HepG2 (cell line): ENCODE measurements at regions not wholly inside any gene's neighbourhood (a gene's known extent, or its start where the extent isn't known, plus 50 kb on each side); places are given as distances from the start of the nearest gene placed in this dataset.

Source experiments
- ATAC-seq: fragments of 200-7000 bp; cut with Tn5 transposase; 3 replicates; pipeline ENCODE4 v1.9.1; 2020; ENCODE audit warnings: mild to moderate bottlenecking, moderate library complexity
- BruUV-seq: library from RNA; stranded (reverse); fragments of 400-500 nt; replicated peaks from 2 replicates; lab custom pipeline; 2021; lab: Mats Ljungman, UMichigan
- CTCF ChIA-PET: fragments of 300-600 bp; formaldehyde crosslinking; extraction: SDS; loops from one replicate; lab custom pipeline; 2021; ENCODE audit warnings: low total read pairs, inconsistent platforms, low intra/inter-chr PET ratio; lab: Yijun Ruan, JAX
- POLR2A ChIA-PET: fragments of 350-600 bp; sonication (Branson Sonifier 250); formaldehyde crosslinking; loops from one replicate; lab custom pipeline; 2020; ENCODE audit warnings: antibody characterized with exemption, inconsistent platforms; lab: Yijun Ruan, JAX
- DNase-seq: peaks from one replicate; pipeline ENCODE4 v3.0.0-alpha.2; 2015; ENCODE audit warnings: low spot score
- FAIRE-seq: peaks from 3 replicates; lab custom pipeline; 2011; peaks lifted over from hg19 to GRCh38; lab: Jason Lieb, UNC
- H2AFZ ChIP-seq: one replicate; pipeline ENCODE4 v1.6.1; 2011; ENCODE audit warnings: low read length, inconsistent platforms
- H3K27ac ChIP-seq: fragments of 300-600 bp; 3 replicates; pipeline ENCODE4 v1.8.0; 2011; ENCODE audit warnings: mixed run types, mild to moderate bottlenecking, mixed read lengths, low read length, inconsistent platforms; ENCODE audit not compliant: insufficient read depth; ENCODE audit errors: extremely low read length
- H3K27me3 ChIP-seq, 2 experiments: fragments of 200-600 bp in 1 of 2; 2 replicates in 1 of 2; 3 replicates in 1 of 2; pipeline versions ENCODE4 v1.6.0 to v1.8.0; 2011; ENCODE audit warnings: low read length in 2 of 2, mild to moderate bottlenecking in 2 of 2, moderate library complexity in 2 of 2, inconsistent platforms in 1 of 2; ENCODE audit not compliant: insufficient read depth in 2 of 2, control insufficient read depth in 1 of 2
- H3K36me3 ChIP-seq, 2 experiments: fragments of 200-600 bp in 1 of 2; replicated peaks in 1 of 2; 2 replicates in 1 of 2; 3 replicates in 1 of 2; pipeline versions ENCODE4 v1.5.1 to v1.8.0; 2011; ENCODE audit warnings: low read length in 2 of 2, inconsistent platforms in 1 of 2; ENCODE audit not compliant: insufficient read depth in 2 of 2, control insufficient read depth in 1 of 2
- H3K4me1 ChIP-seq: 2 replicates; pipeline ENCODE4 v1.5.1; 2012; ENCODE audit warnings: low read length, inconsistent platforms; ENCODE audit not compliant: insufficient read depth
- H3K4me2 ChIP-seq: 2 replicates; pipeline ENCODE4 v1.6.0; 2011; ENCODE audit warnings: low read depth, low read length, inconsistent platforms
- H3K4me3 ChIP-seq, 3 experiments: fragments of 200-600 bp in 1 of 3; sonication (generic), shearing (Covaris generic) in 1 of 3; replicated peaks in 1 of 3; 2 replicates each; pipeline ENCODE4 v1.5.1; 2011 to 2016; ENCODE audit warnings: low read length in 3 of 3, inconsistent platforms in 2 of 3, low read depth in 2 of 3, mild to moderate bottlenecking in 2 of 3, control low read depth in 1 of 3, mixed read lengths in 1 of 3; ENCODE audit not compliant: insufficient read depth in 1 of 3
- H3K79me2 ChIP-seq: one replicate; pipeline ENCODE4 v1.6.1; 2011; ENCODE audit warnings: low read length, inconsistent platforms; ENCODE audit not compliant: insufficient read depth
- H3K9ac ChIP-seq: 2 replicates; pipeline ENCODE4 v1.6.0; 2011; ENCODE audit warnings: mild to moderate bottlenecking, low read depth, low read length, inconsistent platforms; ENCODE audit not compliant: insufficient read depth
- H3K9me3 ChIP-seq: 2 replicates; pipeline ENCODE4 v1.5.1; 2012; ENCODE audit warnings: mild to moderate bottlenecking, low read length
- H4K20me1 ChIP-seq: 2 replicates; pipeline ENCODE4 v1.6.0; 2011; ENCODE audit warnings: inconsistent platforms, mild to moderate bottlenecking, low read length, moderate library complexity; ENCODE audit not compliant: insufficient read depth
- CHCHD3 ChIP-seq: sonication (generic); formaldehyde crosslinking; IDR thresholded peaks from 2 replicates; pipeline ENCODE4 v1.8.0; 2022; ENCODE audit warnings: mild to moderate bottlenecking, missing genetic modification reagents, moderate library complexity
- FOXK2 ChIP-seq: fragments of 450-650 bp; IDR thresholded peaks from 2 replicates; pipeline ENCODE4 v1.6.1; 2016
- MAF1 ChIP-seq: sonication (generic); formaldehyde crosslinking; IDR thresholded peaks from 2 replicates; pipeline ENCODE4 v1.5.0; 2020; ENCODE audit warnings: missing genetic modification reagents, borderline replicate concordance
- RFX1 ChIP-seq: fragments of 450-650 bp; IDR thresholded peaks from 2 replicates; pipeline ENCODE4 v1.6.1; 2017
- STAT6 ChIP-seq: sonication (generic); formaldehyde crosslinking; IDR thresholded peaks from 2 replicates; pipeline ENCODE4 v1.4.0; 2020; ENCODE audit warnings: missing genetic modification reagents, mild to moderate bottlenecking, borderline replicate concordance
- TFDP1 ChIP-seq: IDR thresholded peaks from 2 replicates; pipeline ENCODE4 v1.6.1; 2016; ENCODE audit warnings: missing compliant biosample characterization, missing genetic modification reagents, borderline replicate concordance
- TGIF2 ChIP-seq: IDR thresholded peaks from 2 replicates; pipeline ENCODE4 v1.6.1; 2016; ENCODE audit warnings: control low read depth, missing compliant biosample characterization
- ZC3H13 ChIP-seq: sonication (generic); formaldehyde crosslinking; IDR thresholded peaks from 2 replicates; pipeline ENCODE4 v1.8.1; 2023; ENCODE audit warnings: mild to moderate bottlenecking, missing genetic modification reagents, moderate library complexity
- ZNF18 ChIP-seq: sonication (generic); formaldehyde crosslinking; IDR thresholded peaks from 2 replicates; pipeline ENCODE4 v1.8.0; 2022; ENCODE audit warnings: mild to moderate bottlenecking, missing genetic modification reagents; ENCODE audit not compliant: insufficient replicate concordance
- ZNF20 ChIP-seq: sonication (generic); formaldehyde crosslinking; IDR thresholded peaks from 2 replicates; pipeline ENCODE4 v1.4.0; 2020; ENCODE audit warnings: mild to moderate bottlenecking, moderate library complexity, missing genetic modification reagents
- ZNF570 ChIP-seq: sonication (generic); formaldehyde crosslinking; IDR thresholded peaks from 2 replicates; pipeline ENCODE4 v1.4.0; 2020; ENCODE audit warnings: mild to moderate bottlenecking, missing genetic modification reagents, borderline replicate concordance
- ZNF652 ChIP-seq: IDR thresholded peaks from 2 replicates; pipeline ENCODE4 v1.6.1; 2016; ENCODE audit warnings: low read depth, borderline replicate concordance
- ZNF839 ChIP-seq: sonication (generic); formaldehyde crosslinking; IDR thresholded peaks from 2 replicates; pipeline ENCODE4 v1.4.0; 2020; ENCODE audit warnings: missing genetic modification reagents, mild to moderate bottlenecking, borderline replicate concordance
- WGBS: methylation state at CpG from one replicate; pipeline ENCODE4 v1.1.6; 2017; ENCODE audit warnings: low lambda C conversion rate; 5-methylcytosine and 5-hydroxymethylcytosine counted together
- in situ Hi-C: cut with HindIII; loops from 2 replicates; pipeline ENCODE4 v1.10.0; 2017; ENCODE audit warnings: low pct_unique_long_range_greater_than_20kb; ENCODE audit not compliant: extremely low pct_ligation_motif_present
- intact Hi-C: fragments of 100-400 bp; cut with micrococcal nuclease; formaldehyde crosslinking; loops from one replicate; pipeline ENCODE4 v1.10.0; 2022; ENCODE audit not compliant: unreplicated experiment

- no TSS peak for BruUV-seq
- 9% methylated on average over 3 of the region's 3 CpGs for WGBS
- H3K9ac ChIP-seq, result no peak overlapping the region
- H3K4me1 ChIP-seq, result no peaks in the 10 kb centered on the region
- H3K4me2 ChIP-seq, result no peak overlapping the region
- ChIA-PET CTCF (no interaction called here), POLR2A (no interaction called here)
- no peak for ATAC-seq
- H2AFZ ChIP-seq, result no peak overlapping the region
- intact Hi-C loops, result no loop called here
- DNase-seq, result no peak
- no peak for TF ChIP-seq MAF1
- TF ChIP-seq ZNF20 (CRISPR knock-in tag), result no peak
- TF ChIP-seq TGIF2 (CRISPR knock-in tag), result no peak
- no peak for TF ChIP-seq FOXK2
- TF ChIP-seq RFX1, result no peak
- no peak for TF ChIP-seq ZNF839 (CRISPR knock-in tag)
- TF ChIP-seq CHCHD3 (CRISPR knock-in tag), result no peak
- TF ChIP-seq ZC3H13, result no peak
- H3K4me3 ChIP-seq, result no peak overlapping the region
- FAIRE-seq, result no peak
- no peaks in the 10 kb centered on the region for H3K27me3 ChIP-seq
- H3K27ac ChIP-seq, result no peak overlapping the region
- H3K9me3 ChIP-seq, result no peaks in the 10 kb centered on the region
- no peaks in the 10 kb centered on the region for H4K20me1 ChIP-seq
- no peaks in the 10 kb centered on the region for H3K79me2 ChIP-seq
- in situ Hi-C loops, result no loop called here
- H3K36me3 ChIP-seq, result no peaks in the 10 kb centered on the region
Observed at GRCh38 chr5:50995285-50995942, 329.0 kb downstream of the PARP8 start.

GRCh38 chr5:51001227-51001923 lies 334.9 kb downstream of the PARP8 start:
- Histone ChIP-seq H4K20me1 (no peaks in the 10 kb centered on the region), H3K4me1 (no peaks in the 10 kb centered on the region), H3K9me3 (no peaks in the 10 kb centered on the region), H3K27ac (no peak overlapping the region), H2AFZ (no peak overlapping the region), H3K27me3 (no peaks in the 10 kb centered on the region), H3K9ac (no peak overlapping the region), H3K4me2 (no peak overlapping the region), H3K4me3 (no peak overlapping the region), H3K79me2 (no peaks in the 10 kb centered on the region), H3K36me3 (no peaks in the 10 kb centered on the region)
- in situ Hi-C loops (no loop called here), intact Hi-C loops (no loop called here)
- ATAC-seq (no peak), FAIRE-seq (no peak), DNase-seq (no peak)
- POLR2A ChIA-PET, result no interaction called here
- no TSS peak for BruUV-seq
- CTCF ChIA-PET, result no interaction called here
- 0% methylated on average over 4 of the region's 4 CpGs for WGBS
- no peak for TF ChIP-seq TFDP1 (CRISPR knock-in tag)
- no peak for TF ChIP-seq ZNF570 (CRISPR knock-in tag)
- no peak for TF ChIP-seq ZNF652 (CRISPR knock-in tag)
- TF ChIP-seq STAT6 (CRISPR knock-in tag), result no peak
- TF ChIP-seq ZNF18 (CRISPR knock-in tag), result no peak
